H9 (cell line): ENCODE measurements at regions not wholly inside any gene's neighbourhood (a gene's known extent, or its start where the extent isn't known, plus 50 kb on each side); places are given as distances from the start of the nearest gene placed in this dataset.

Source experiments
- DNase-seq: peaks from one replicate; pipeline ENCODE4 v3.0.0-alpha.2; 2017
- H2AFZ ChIP-seq: one replicate; pipeline ENCODE4 v1.6.1; 2013; ENCODE audit warnings: mild to moderate bottlenecking, low read length, control low read depth, moderate library complexity
- H2AK5ac ChIP-seq: 2 replicates; pipeline ENCODE4 v1.6.1; 2013; ENCODE audit warnings: low read length, control low read depth, mixed read lengths; ENCODE audit not compliant: insufficient read length
- H2BK120ac ChIP-seq: one replicate; pipeline ENCODE4 v1.6.1; 2013; ENCODE audit warnings: low read depth, mild to moderate bottlenecking, low read length, control low read depth, inconsistent platforms; ENCODE audit not compliant: poor library complexity, severe bottlenecking
- H2BK12ac ChIP-seq: 2 replicates; pipeline ENCODE4 v1.6.1; 2013; ENCODE audit warnings: low read length, control low read depth, mixed read lengths, low read depth; ENCODE audit not compliant: insufficient read length
- H2BK15ac ChIP-seq: 2 replicates; pipeline ENCODE4 v1.6.1; 2013; ENCODE audit warnings: low read depth, low read length, control low read depth
- H2BK20ac ChIP-seq: one replicate; pipeline ENCODE4 v1.6.1; 2013; ENCODE audit warnings: low read depth, mild to moderate bottlenecking, low read length, control low read depth, inconsistent platforms; ENCODE audit not compliant: poor library complexity, severe bottlenecking
- H2BK5ac ChIP-seq: 2 replicates; pipeline ENCODE4 v1.6.1; 2013; ENCODE audit warnings: low read length, control low read depth, mixed read lengths; ENCODE audit not compliant: insufficient read length
- H3K14ac ChIP-seq: 2 replicates; pipeline ENCODE4 v1.6.1; 2013; ENCODE audit warnings: low read length, control low read depth; ENCODE audit not compliant: insufficient read depth
- H3K18ac ChIP-seq: 2 replicates; pipeline ENCODE4 v1.6.1; 2013; ENCODE audit warnings: low read depth, mild to moderate bottlenecking, mixed read lengths, low read length, control low read depth; ENCODE audit not compliant: insufficient read length
- H3K23ac ChIP-seq: 2 replicates; pipeline ENCODE4 v1.6.1; 2013; ENCODE audit warnings: low read length, control low read depth, mixed read lengths, low read depth; ENCODE audit not compliant: insufficient read length
- H3K23me2 ChIP-seq: 2 replicates; pipeline ENCODE4 v1.6.1; 2013; ENCODE audit warnings: low read depth, mild to moderate bottlenecking, mixed read lengths, low read length, control low read depth; ENCODE audit not compliant: insufficient read length, poor library complexity, severe bottlenecking
- H3K27ac ChIP-seq: 2 replicates; pipeline ENCODE4 v1.5.1; 2013; ENCODE audit warnings: low read length, control low read depth, mixed read lengths, low read depth; ENCODE audit not compliant: insufficient read length
- H3K27me3 ChIP-seq: 2 replicates; pipeline ENCODE4 v1.6.1; 2013; ENCODE audit warnings: low read length, control low read depth, inconsistent platforms; ENCODE audit not compliant: insufficient read depth
- H3K4ac ChIP-seq: 2 replicates; pipeline ENCODE4 v1.6.1; 2013; ENCODE audit warnings: low read depth, mild to moderate bottlenecking, control low read depth, inconsistent platforms, low read length, moderate library complexity
- H3K4me1 ChIP-seq: 2 replicates; pipeline ENCODE4 v1.6.1; 2013; ENCODE audit warnings: low read length, control low read depth, inconsistent platforms; ENCODE audit not compliant: insufficient read depth
- H3K4me2 ChIP-seq: 2 replicates; pipeline ENCODE4 v1.6.1; 2013; ENCODE audit warnings: low read length, control low read depth, mixed read lengths; ENCODE audit not compliant: insufficient read length, insufficient read depth
- H3K56ac ChIP-seq: 2 replicates; pipeline ENCODE4 v1.6.1; 2013; ENCODE audit warnings: low read depth, mild to moderate bottlenecking, mixed read lengths, low read length, control low read depth; ENCODE audit not compliant: insufficient read length
- H3K79me1 ChIP-seq: 2 replicates; pipeline ENCODE4 v1.6.1; 2013; ENCODE audit warnings: low read depth, mild to moderate bottlenecking, moderate library complexity, low read length, control low read depth, inconsistent platforms; ENCODE audit not compliant: insufficient read depth, poor library complexity, severe bottlenecking
- H3K79me2 ChIP-seq: 2 replicates; pipeline ENCODE4 v1.6.1; 2013; ENCODE audit warnings: low read length, control low read depth, inconsistent platforms; ENCODE audit not compliant: insufficient read depth
- H3K9ac ChIP-seq: 2 replicates; pipeline ENCODE4 v1.6.1; 2013; ENCODE audit warnings: low read length, control low read depth, mixed read lengths; ENCODE audit not compliant: insufficient read length; ENCODE audit errors: extremely low read depth
- H3K9me3 ChIP-seq: one replicate; pipeline ENCODE4 v1.6.1; 2013; ENCODE audit warnings: low read depth, low read length, inconsistent platforms; ENCODE audit not compliant: control insufficient read depth
- H3T11ph ChIP-seq: one replicate; pipeline ENCODE4 v1.6.1; 2013; ENCODE audit warnings: mild to moderate bottlenecking, low read length, control low read depth, inconsistent platforms
- H4K20me1 ChIP-seq: one replicate; pipeline ENCODE4 v1.6.1; 2013; ENCODE audit not compliant: control insufficient read depth, insufficient read length, insufficient read depth
- H4K5ac ChIP-seq: 2 replicates; pipeline ENCODE4 v1.6.1; 2013; ENCODE audit warnings: low read depth, mild to moderate bottlenecking, mixed read lengths, low read length, control low read depth; ENCODE audit not compliant: insufficient read length
- H4K8ac ChIP-seq: replicated peaks from 2 replicates; pipeline ENCODE4 v1.6.1; 2013; ENCODE audit warnings: low read length, control low read depth, mixed read lengths, low read depth; ENCODE audit not compliant: insufficient read length
- H4K91ac ChIP-seq: 2 replicates; pipeline ENCODE4 v1.6.1; 2013; ENCODE audit warnings: low read depth, mild to moderate bottlenecking, moderate library complexity, mixed read lengths, low read length, control low read depth; ENCODE audit not compliant: insufficient read length
- H3K27ac Mint-ChIP-seq, 3 experiments: 2 replicates in 2 of 3; 3 replicates in 1 of 3; pipeline ENCODE4 v1.8.0; 2020 to 2021; ENCODE audit warnings: mixed read lengths in 3 of 3, mild to moderate bottlenecking in 1 of 3, moderate library complexity in 1 of 3
- H3K27me3 Mint-ChIP-seq: 2 replicates; pipeline ENCODE4 v1.8.0; 2021; ENCODE audit warnings: low read depth, mild to moderate bottlenecking, moderate library complexity, mixed read lengths
- H3K36me3 Mint-ChIP-seq, 3 experiments: 2 replicates in 2 of 3; 3 replicates in 1 of 3; pipeline ENCODE4 v1.8.0; 2020 to 2021; ENCODE audit warnings: low read depth in 3 of 3, mixed read lengths in 3 of 3; ENCODE audit not compliant: insufficient read depth in 1 of 3
- H3K4me1 Mint-ChIP-seq, 2 experiments: 2 replicates each; pipeline ENCODE4 v1.8.0; 2020; ENCODE audit warnings: mixed read lengths in 2 of 2
- H3K4me3 Mint-ChIP-seq, 2 experiments: 2 replicates in 1 of 2; 3 replicates in 1 of 2; pipeline ENCODE4 v1.8.0; 2020 to 2021; ENCODE audit warnings: mild to moderate bottlenecking in 2 of 2, mixed read lengths in 2 of 2, moderate library complexity in 1 of 2
- H3K9me3 Mint-ChIP-seq, 2 experiments: 2 replicates in 1 of 2; 3 replicates in 1 of 2; pipeline ENCODE4 v1.8.0; 2020; ENCODE audit warnings: mild to moderate bottlenecking in 2 of 2, mixed read lengths in 2 of 2, moderate library complexity in 1 of 2
- CTCF ChIP-seq: fragments of 200-600 bp; sonication (generic); conservative IDR thresholded peaks from 3 replicates; pipeline ENCODE4 v1.8.0; 2021; ENCODE audit warnings: antibody characterized with exemption, mild to moderate bottlenecking
- WGBS: extraction: QIAGEN DNeasy Blood & Tissue Kit; methylation state at CpG from one replicate; pipeline ENCODE4 v1.1.7; 2013; ENCODE audit warnings: missing lambda C conversion rate, low lambda C conversion rate, mixed read lengths; ENCODE audit not compliant: insufficient read length; ENCODE audit errors: extremely low coverage; 5-methylcytosine and 5-hydroxymethylcytosine counted together

- Histone ChIP-seq H3K79me1 (no peaks in the 10 kb centered on the region), H3K4ac (no peak overlapping the region), H4K20me1 (no peaks in the 10 kb centered on the region), H3T11ph (no peak overlapping the region), H3K79me2 (no peaks in the 10 kb centered on the region), H3K23ac (no peak overlapping the region), H3K56ac (no peak overlapping the region), H2AFZ (peak overlapping the region; percentile 33), H3K9ac (no peak overlapping the region), H4K5ac (no peak overlapping the region), H3K9me3 (no peaks in the 10 kb centered on the region), H3K23me2 (no peaks in the 10 kb centered on the region), H4K91ac (no peak overlapping the region), H3K27ac (no peak overlapping the region), H2BK15ac (no peak overlapping the region), H2BK12ac (no peak overlapping the region), H3K18ac (no peak overlapping the region), H2BK120ac (no peak overlapping the region), H2AK5ac (no peak overlapping the region), H2BK20ac (no peak overlapping the region), H2BK5ac (no peak overlapping the region), H3K27me3 (no peaks in the 10 kb centered on the region), H4K8ac (no peak overlapping the region), H3K14ac (no peak overlapping the region), H3K4me1 (no peaks in the 10 kb centered on the region; the same call in 1 of the 2 replicates), H3K4me2 (no peak overlapping the region)
- H3K27ac Mint-ChIP-seq: no peak overlapping the region
- H3K27me3 Mint-ChIP-seq: no peaks in the 10 kb centered on the region
- peaks cover 5 to 7% of the 10 kb centered on the region in 2 experiments; a peak in 3 of 4 replicates for H3K4me1 Mint-ChIP-seq
- WGBS: no CpG with 5 or more reads among the region's 4 CpGs
- H3K4me3 Mint-ChIP-seq: no peak overlapping the region
- no peaks in the 10 kb centered on the region for H3K36me3 Mint-ChIP-seq
- no peak for TF ChIP-seq CTCF
- H3K9me3 Mint-ChIP-seq: no peaks in the 10 kb centered on the region
- no peak for DNase-seq
These were observed 129.3 kb upstream of the BET1 start for GRCh38 chr7:94133460-94133859.
